ENCODE measurements at regions not wholly inside any gene's neighbourhood (a gene's known extent, or its start where the extent isn't known, plus 50 kb on each side); places are given as distances from the start of the nearest gene placed in this dataset.

DNA sequence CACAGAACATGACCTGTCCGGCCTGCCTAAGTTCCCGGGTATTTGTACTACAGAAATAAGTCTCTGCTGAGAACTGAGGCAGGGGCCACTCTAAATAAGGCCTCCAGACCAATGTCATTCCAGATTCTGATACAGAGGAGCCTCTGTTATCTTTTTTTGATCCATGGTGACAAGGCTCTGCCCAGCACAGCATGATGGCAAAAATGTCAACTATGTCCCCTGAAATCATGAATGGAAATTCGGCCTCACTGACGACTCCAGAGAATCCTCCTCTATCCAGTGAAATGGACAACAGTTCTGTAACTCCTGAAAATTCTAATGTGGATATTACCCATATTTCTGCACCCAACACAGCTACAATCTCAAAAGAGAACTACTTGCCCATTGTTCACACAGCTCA is 335.0 kb downstream of the DNAH5 start:
- no peak overlapping the region for H3K4me3 ChIP-seq

DNA sequence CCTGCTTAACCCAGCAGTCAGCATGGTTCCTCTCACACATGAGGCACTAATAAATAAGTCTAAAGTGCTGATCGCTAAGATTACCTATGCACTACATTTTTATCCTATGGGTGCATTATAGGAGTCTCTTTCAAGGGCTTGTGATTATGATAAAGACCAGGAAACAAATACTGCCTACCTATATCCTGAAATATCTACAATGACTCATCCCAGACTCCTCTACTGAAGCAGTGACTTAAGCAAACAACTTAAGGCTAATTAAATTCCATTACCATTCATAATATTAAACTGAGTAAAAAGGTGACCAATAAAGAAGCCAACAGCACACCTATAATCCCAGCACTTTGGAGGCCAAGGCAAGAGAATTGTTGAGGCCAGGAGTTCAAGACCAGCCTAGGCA is 338.4 kb downstream of the DNAH5 start:
- Histone ChIP-seq H3K36me3 (no peaks in the 10 kb centered on the region), H3K27me3 (no peaks in the 10 kb centered on the region), H3K4me1 (no peaks in the 10 kb centered on the region), H3K9me3 (no peaks in the 10 kb centered on the region), H3K4me3 (no peak overlapping the region), H3K27ac (replicated peaks in 1 of 4) (no peak overlapping the region)
- TF ChIP-seq POLR2A (IDR thresholded peaks at IDR 0.05; ENCODE audit: low read depth) (no peak), EP300 (IDR thresholded peaks at IDR 0.05) (no peak), POLR2AphosphoS5 (IDR thresholded peaks at IDR 0.05) (no peak)
- TF ChIP-seq, protein P1, sequence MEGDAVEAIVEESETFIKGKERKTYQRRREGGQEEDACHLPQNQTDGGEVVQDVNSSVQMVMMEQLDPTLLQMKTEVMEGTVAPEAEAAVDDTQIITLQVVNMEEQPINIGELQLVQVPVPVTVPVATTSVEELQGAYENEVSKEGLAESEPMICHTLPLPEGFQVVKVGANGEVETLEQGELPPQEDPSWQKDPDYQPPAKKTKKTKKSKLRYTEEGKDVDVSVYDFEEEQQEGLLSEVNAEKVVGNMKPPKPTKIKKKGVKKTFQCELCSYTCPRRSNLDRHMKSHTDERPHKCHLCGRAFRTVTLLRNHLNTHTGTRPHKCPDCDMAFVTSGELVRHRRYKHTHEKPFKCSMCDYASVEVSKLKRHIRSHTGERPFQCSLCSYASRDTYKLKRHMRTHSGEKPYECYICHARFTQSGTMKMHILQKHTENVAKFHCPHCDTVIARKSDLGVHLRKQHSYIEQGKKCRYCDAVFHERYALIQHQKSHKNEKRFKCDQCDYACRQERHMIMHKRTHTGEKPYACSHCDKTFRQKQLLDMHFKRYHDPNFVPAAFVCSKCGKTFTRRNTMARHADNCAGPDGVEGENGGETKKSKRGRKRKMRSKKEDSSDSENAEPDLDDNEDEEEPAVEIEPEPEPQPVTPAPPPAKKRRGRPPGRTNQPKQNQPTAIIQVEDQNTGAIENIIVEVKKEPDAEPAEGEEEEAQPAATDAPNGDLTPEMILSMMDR (IDR thresholded peaks at IDR 0.05), result no peak
- no peak for DNase-seq (ENCODE audit: extremely low spot score)
- intact Hi-C loops (cut with DNase I), result no loop called here
- WGBS, result 93% methylated on average over 1 of the region's 1 CpG

More for the DNA sequence above, 335.0 kb downstream of the DNAH5 start:
- no peak for DNase-seq (ENCODE audit: extremely low spot score)
- TF ChIP-seq, protein P1 (IDR thresholded peaks at IDR 0.05), result no peak
- no peak for TF ChIP-seq POLR2AphosphoS5 (IDR thresholded peaks at IDR 0.05)
- Histone ChIP-seq H3K4me1 (no peaks in the 10 kb centered on the region), H3K36me3 (no peaks in the 10 kb centered on the region), H3K27ac (replicated peaks in 1 of 4) (no peak overlapping the region), H3K27me3 (no peaks in the 10 kb centered on the region), H3K9me3 (no peaks in the 10 kb centered on the region)
- intact Hi-C loops (cut with DNase I), result no loop called here
- WGBS, result 84% methylated on average over 4 of the region's 4 CpGs

DNA sequence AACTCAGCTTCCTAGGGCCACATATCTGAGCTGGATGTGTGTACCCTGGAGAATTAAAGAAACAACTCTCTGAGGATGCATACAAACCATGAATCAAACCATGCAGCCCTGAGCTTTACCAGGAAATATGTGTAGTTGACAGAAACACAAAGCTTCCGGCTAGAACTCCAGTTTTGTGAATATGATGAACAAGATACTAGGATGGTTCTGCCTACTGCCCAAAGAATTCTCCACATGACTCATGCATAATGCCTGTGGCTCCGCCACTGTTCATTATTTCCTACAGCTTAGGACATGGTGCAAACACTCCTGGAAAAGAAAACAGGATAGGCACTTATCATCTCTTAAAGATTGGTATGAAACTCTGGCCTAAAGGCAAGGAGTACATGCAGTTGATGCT is 343.4 kb downstream of the DNAH5 start:
- Histone ChIP-seq H3K9me3 (no peaks in the 10 kb centered on the region), H3K4me1 (no peaks in the 10 kb centered on the region), H3K27me3 (no peaks in the 10 kb centered on the region), H3K36me3 (no peaks in the 10 kb centered on the region), H3K27ac (replicated peaks in 1 of 4) (no peak overlapping the region), H3K4me3 (no peak overlapping the region)
- whole genome bisulfite sequencing, result 91% methylated on average over 2 of the region's 2 CpGs
- TF ChIP-seq POLR2AphosphoS5 (IDR thresholded peaks at IDR 0.05) (no peak), EP300 (IDR thresholded peaks at IDR 0.05) (no peak), POLR2A (IDR thresholded peaks at IDR 0.05; ENCODE audit: low read depth) (no peak)
- TF ChIP-seq, protein P1 (IDR thresholded peaks at IDR 0.05), result no peak
- intact Hi-C loops (cut with DNase I), result no loop called here
- no peak for DNase-seq (ENCODE audit: extremely low spot score)

DNA sequence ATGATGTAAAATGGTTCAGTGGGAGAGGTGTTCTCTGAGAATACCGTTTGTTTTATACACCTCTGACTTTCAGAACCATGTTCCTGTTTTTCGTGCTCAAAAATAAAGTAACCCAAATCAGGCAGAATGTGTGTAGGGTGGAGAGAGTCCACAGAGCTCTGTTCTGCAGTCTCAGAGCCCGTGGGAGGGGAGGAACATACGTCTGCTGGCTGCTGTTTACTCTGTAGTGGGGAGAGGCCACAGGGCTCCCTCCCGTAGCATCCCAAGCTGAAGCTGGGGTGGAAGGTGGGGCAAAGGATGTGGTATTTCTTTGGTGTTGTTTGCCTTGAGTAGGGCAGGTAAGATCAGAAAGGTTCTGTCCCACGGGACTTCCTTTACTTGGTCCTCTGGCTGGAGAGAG is 348.5 kb downstream of the DNAH5 start:
- Histone ChIP-seq H3K9me3 (no peaks in the 10 kb centered on the region), H3K36me3 (no peaks in the 10 kb centered on the region), H3K27ac (replicated peaks in 1 of 4) (no peak overlapping the region), H3K4me3 (no peak overlapping the region), H3K4me1 (no peaks in the 10 kb centered on the region), H3K27me3 (no peaks in the 10 kb centered on the region)
- intact Hi-C loops (cut with DNase I), result no loop called here
- no peak for DNase-seq (ENCODE audit: extremely low spot score)
- no peak for TF ChIP-seq EP300 (IDR thresholded peaks at IDR 0.05)
- TF ChIP-seq, protein P1 (IDR thresholded peaks at IDR 0.05), result no peak
- no peak for TF ChIP-seq POLR2A (IDR thresholded peaks at IDR 0.05; ENCODE audit: low read depth)
- no peak for TF ChIP-seq POLR2AphosphoS5 (IDR thresholded peaks at IDR 0.05)
- WGBS, result 35% methylated on average over 6 of the region's 6 CpGs

DNA sequence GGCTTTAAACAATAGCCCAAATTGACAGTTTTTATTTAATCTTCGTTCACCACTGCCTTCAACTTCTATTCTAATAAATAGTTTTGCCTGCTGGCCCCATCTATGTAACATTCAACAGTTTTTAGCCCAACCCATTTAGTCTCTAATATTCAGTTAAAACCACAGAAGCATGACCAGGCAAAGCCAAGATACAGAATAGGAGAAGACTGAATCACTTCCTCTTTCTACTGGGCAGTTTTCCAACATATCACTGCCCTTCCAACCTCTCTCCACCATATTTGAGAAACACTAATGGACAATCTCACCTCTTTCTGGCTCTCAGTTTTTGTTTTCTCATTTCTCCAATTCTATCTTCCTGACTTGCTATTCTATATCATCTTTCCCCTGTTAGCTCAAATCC is 352.9 kb downstream of the DNAH5 start:
- DNase-seq (ENCODE audit: extremely low spot score), result no peak
- H3K4me1 ChIP-seq, result no peaks in the 10 kb centered on the region
- no peak overlapping the region for H3K27ac ChIP-seq (replicated peaks in 1 of 4)
- TF ChIP-seq, protein P1 (IDR thresholded peaks at IDR 0.05), result no peak
- TF ChIP-seq POLR2AphosphoS5 (IDR thresholded peaks at IDR 0.05), result no peak
- no peak for TF ChIP-seq EP300 (IDR thresholded peaks at IDR 0.05)
- TF ChIP-seq POLR2A (IDR thresholded peaks at IDR 0.05; ENCODE audit: low read depth), result no peak
- no peaks in the 10 kb centered on the region for H3K27me3 ChIP-seq
- intact Hi-C loops (cut with DNase I), result no loop called here
- 50% methylated on average over 1 of the region's 1 CpG for WGBS
- H3K9me3 ChIP-seq, result no peaks in the 10 kb centered on the region
- H3K4me3 ChIP-seq, result no peak overlapping the region
- no peaks in the 10 kb centered on the region for H3K36me3 ChIP-seq

Measured in esophagus muscularis mucosa (tissue), 4 donors.